ENCODE measurements at regions not wholly inside any gene's neighbourhood (a gene's known extent, or its start where the extent isn't known, plus 50 kb on each side); places are given as distances from the start of the nearest gene placed in this dataset.
"Not testable (repeated sequence)": the region's sequence is repeated elsewhere in the genome, so short reads cannot be mapped to it uniquely, and the experiment has no call there.

- no peaks in the 10 kb centered on the region for H3K9me3 ChIP-seq (ENCODE audit: control insufficient read depth, low read length, poor library complexity, severe bottlenecking)
- Mint-ChIP-seq H3K36me3 (ENCODE audit: low read depth) (no peaks in the 10 kb centered on the region), H3K27me3 (no peaks in the 10 kb centered on the region), H3K27ac (no peak overlapping the region), H3K4me1 (no peaks in the 10 kb centered on the region), H3K4me3 (no peak overlapping the region)
- no peak for ATAC-seq
- no peak for DNase-seq
Observed at GRCh38 chrX:4091046-4091760, 377.8 kb upstream of the PRKX start.

DNA sequence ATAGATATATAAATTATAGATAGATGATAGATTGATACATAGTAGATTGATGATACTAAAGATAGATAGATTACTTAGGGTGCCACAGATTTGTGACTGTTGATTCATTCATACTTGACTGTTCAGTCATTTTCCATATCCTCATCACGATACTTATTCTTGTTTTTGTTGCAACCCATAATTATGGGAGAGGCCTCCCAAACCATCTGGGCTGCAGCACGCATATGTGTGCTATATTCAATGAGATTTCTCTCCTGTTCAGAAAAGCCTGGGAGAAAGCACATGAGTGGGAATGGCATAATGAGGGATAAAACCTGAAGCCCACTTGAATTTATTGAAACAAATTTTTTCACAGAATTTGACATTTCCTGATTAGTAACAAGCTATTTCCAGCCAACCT lies 346.4 kb upstream of the PRKX start:
- H3K27ac Mint-ChIP-seq = no peak overlapping the region
- H3K4me3 Mint-ChIP-seq = no peak overlapping the region
- H3K27me3 Mint-ChIP-seq = no peaks in the 10 kb centered on the region
- DNase-seq (no peak), ATAC-seq (no peak)
- no peaks in the 10 kb centered on the region for H3K36me3 Mint-ChIP-seq (ENCODE audit: low read depth)
- no peaks in the 10 kb centered on the region for H3K9me3 ChIP-seq (ENCODE audit: control insufficient read depth, low read length, poor library complexity, severe bottlenecking)
- H3K4me1 Mint-ChIP-seq = no peaks in the 10 kb centered on the region

GRCh38 chrX:4043951-4044350 lies 330.5 kb upstream of the PRKX start:
- Mint-ChIP-seq H3K27me3 (no peaks in the 10 kb centered on the region), H3K4me3 (no peak overlapping the region), H3K27ac (no peak overlapping the region), H3K4me1 (no peaks in the 10 kb centered on the region), H3K36me3 (ENCODE audit: low read depth) (no peaks in the 10 kb centered on the region)
- DNase-seq (no peak), ATAC-seq (no peak)
- H3K9me3 ChIP-seq (ENCODE audit: control insufficient read depth, low read length, poor library complexity, severe bottlenecking) = no peaks in the 10 kb centered on the region

GRCh38 chrX:4035874-4036273 lies 322.4 kb upstream of the PRKX start:
- H3K9me3 ChIP-seq (ENCODE audit: control insufficient read depth, low read length, poor library complexity, severe bottlenecking) = no peaks in the 10 kb centered on the region
- H3K4me1 Mint-ChIP-seq = no peaks in the 10 kb centered on the region
- DNase-seq = no peak
- H3K27me3 Mint-ChIP-seq = no peaks in the 10 kb centered on the region
- no peak overlapping the region for H3K4me3 Mint-ChIP-seq
- H3K36me3 Mint-ChIP-seq (ENCODE audit: low read depth) = no peaks in the 10 kb centered on the region
- ATAC-seq = no peak
- H3K27ac Mint-ChIP-seq = no peak overlapping the region

DNA sequence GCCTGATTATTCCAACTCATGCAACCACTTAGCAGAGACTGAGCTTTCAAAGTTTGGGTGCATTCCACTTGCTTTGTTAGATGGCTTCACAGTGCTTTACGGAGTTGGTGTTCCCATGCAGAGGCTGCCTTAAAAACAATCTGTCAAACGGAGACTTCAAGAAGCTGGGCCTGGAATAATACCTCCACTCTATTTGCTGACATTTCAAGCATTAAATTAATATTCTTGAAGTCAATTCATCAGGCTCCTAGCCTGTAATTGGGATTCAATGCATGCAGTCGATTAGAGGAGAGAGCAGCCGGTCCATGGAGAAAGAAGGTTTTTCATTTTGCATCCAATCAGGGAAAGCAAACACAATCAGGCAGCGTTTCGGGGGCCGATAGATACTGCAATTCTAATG lies 314.7 kb upstream of the PRKX start:
- Mint-ChIP-seq H3K36me3 (ENCODE audit: low read depth) (no peaks in the 10 kb centered on the region), H3K27me3 (peaks cover 13% of the 10 kb centered on the region), H3K27ac (no peak overlapping the region), H3K4me1 (no peaks in the 10 kb centered on the region), H3K4me3 (no peak overlapping the region)
- ATAC-seq (no peak), DNase-seq (no peak)
- H3K9me3 ChIP-seq (ENCODE audit: control insufficient read depth, low read length, poor library complexity, severe bottlenecking) = no peaks in the 10 kb centered on the region

- no peaks in the 10 kb centered on the region for H3K4me1 Mint-ChIP-seq
- H3K4me3 Mint-ChIP-seq = no peak overlapping the region
- H3K36me3 Mint-ChIP-seq (ENCODE audit: low read depth) = no peaks in the 10 kb centered on the region
- no peaks in the 10 kb centered on the region for H3K27me3 Mint-ChIP-seq
- no peaks in the 10 kb centered on the region for H3K9me3 ChIP-seq (ENCODE audit: control insufficient read depth, low read length, poor library complexity, severe bottlenecking)
- DNase-seq (no peak), ATAC-seq (no peak)
- no peak overlapping the region for H3K27ac Mint-ChIP-seq
Observed at GRCh38 chrX:4005281-4005680, 291.8 kb upstream of the PRKX start.

DNA sequence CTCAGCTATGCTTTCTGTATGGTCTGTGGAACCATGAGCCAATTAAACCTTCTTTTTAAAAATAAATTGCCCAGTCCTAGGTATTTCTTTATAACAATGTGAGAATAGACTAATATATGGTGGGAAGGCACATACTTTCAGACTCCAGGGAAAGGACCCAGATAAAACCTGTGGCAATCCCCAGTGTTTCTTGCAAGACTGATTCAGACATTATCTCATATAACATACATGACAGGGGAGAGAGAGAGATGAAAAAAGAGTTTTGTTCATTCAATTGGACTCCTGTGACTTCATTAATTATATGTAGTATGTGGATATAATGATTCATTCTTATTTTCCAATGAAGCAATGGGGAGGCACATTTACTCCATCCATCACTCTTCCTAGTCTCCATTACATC lies 291.4 kb upstream of the PRKX start:
- DNase-seq = no peak
- no peak for ATAC-seq
- H3K4me3 Mint-ChIP-seq = no peak overlapping the region
- H3K4me1 Mint-ChIP-seq = no peaks in the 10 kb centered on the region
- no peaks in the 10 kb centered on the region for H3K36me3 Mint-ChIP-seq (ENCODE audit: low read depth)
- no peaks in the 10 kb centered on the region for H3K9me3 ChIP-seq (ENCODE audit: control insufficient read depth, low read length, poor library complexity, severe bottlenecking)
- H3K27me3 Mint-ChIP-seq = no peaks in the 10 kb centered on the region
- no peak overlapping the region for H3K27ac Mint-ChIP-seq

DNA sequence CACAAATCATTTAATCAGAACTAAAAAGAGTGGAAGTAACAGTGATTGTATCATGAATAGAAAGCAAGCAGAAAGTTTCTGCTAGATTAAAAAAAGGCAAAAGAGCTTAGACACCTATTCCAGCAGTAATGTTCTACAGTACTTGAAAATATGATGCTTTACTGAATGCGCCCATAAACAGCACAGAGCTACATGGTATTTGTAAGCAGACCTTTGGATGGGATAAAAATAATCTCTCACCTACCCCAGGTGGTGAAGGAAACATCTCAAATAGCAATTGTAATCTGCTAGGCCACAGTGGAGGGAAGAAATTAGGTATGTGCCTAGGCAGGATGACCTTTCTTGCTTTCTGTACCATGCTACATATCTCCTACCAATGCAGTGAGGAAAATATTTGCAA lies 280.9 kb upstream of the PRKX start:
- no peak overlapping the region for H3K4me3 Mint-ChIP-seq
- H3K9me3 ChIP-seq (ENCODE audit: control insufficient read depth, low read length, poor library complexity, severe bottlenecking) = no peaks in the 10 kb centered on the region
- no peak for ATAC-seq
- DNase-seq = no peak
- no peak overlapping the region for H3K27ac Mint-ChIP-seq
- no peaks in the 10 kb centered on the region for H3K4me1 Mint-ChIP-seq
- no peaks in the 10 kb centered on the region for H3K27me3 Mint-ChIP-seq
- H3K36me3 Mint-ChIP-seq (ENCODE audit: low read depth) = no peaks in the 10 kb centered on the region

DNA sequence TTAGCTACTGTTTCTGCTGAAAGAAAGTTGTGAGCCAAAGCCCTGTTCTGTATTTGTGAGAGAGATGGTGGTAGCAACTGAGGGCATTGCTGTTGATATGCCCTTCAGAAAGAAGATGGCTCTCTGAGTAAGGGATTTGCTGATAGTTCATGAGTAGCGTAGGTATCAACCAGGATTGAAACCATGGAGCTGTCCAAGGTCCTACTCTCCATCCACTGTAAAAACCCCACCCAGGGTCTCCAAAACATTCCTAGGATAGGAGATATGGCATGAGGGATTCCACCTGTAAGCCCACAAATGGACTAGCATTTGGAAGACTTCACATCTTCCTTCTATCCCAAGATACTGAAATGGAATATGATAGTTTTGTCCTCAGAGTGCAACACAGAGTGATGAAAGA lies 277.1 kb upstream of the PRKX start:
- no peaks in the 10 kb centered on the region for H3K27me3 Mint-ChIP-seq
- ATAC-seq (no peak), DNase-seq (no peak)
- no peaks in the 10 kb centered on the region for H3K9me3 ChIP-seq (ENCODE audit: control insufficient read depth, low read length, poor library complexity, severe bottlenecking)
- H3K36me3 Mint-ChIP-seq (ENCODE audit: low read depth) = no peaks in the 10 kb centered on the region
- no peak overlapping the region for H3K27ac Mint-ChIP-seq
- H3K4me3 Mint-ChIP-seq = no peak overlapping the region
- no peaks in the 10 kb centered on the region for H3K4me1 Mint-ChIP-seq

DNA sequence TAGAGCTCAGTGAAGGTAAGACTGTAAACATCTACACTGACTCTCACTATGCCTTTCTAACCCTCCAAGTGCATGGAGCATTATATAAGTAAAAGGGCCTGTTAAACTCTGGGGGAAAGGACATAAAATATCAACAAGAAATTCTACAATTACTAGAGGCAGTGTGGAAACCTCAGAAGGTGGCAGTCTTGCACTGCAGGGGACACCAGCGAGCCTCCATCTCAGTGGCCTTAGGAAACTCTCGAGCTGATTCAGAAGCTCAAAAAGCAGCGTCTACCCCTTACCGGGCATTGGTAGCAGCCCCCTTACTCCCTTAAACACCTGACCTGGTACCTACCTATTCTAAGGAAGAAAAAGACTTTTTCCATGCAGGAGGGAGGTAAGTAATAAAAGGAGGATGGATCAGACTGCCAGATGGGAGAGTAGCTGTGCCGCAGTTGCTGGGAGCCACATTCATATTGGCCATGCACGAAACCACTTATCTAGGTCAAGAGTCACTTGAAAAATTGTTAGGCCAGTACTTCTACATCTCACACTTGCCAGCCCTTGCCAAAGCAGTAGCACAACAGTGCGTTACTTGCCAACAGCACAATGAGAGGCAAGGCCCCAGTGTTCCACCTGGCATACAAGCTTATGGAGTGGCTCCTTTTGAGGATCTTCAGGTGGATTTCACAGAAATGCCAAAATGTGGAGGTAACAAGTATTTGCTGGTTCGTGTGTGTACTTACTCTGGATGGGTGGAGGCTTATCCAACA lies 258.8 kb upstream of the PRKX start:
- not testable (repeated sequence) for H3K36me3 Mint-ChIP-seq (ENCODE audit: low read depth); DNase-seq; H3K4me1 Mint-ChIP-seq; ATAC-seq; H3K27me3 Mint-ChIP-seq; H3K4me3 Mint-ChIP-seq; H3K9me3 ChIP-seq (ENCODE audit: control insufficient read depth, low read length, poor library complexity, severe bottlenecking); H3K27ac Mint-ChIP-seq

DNA sequence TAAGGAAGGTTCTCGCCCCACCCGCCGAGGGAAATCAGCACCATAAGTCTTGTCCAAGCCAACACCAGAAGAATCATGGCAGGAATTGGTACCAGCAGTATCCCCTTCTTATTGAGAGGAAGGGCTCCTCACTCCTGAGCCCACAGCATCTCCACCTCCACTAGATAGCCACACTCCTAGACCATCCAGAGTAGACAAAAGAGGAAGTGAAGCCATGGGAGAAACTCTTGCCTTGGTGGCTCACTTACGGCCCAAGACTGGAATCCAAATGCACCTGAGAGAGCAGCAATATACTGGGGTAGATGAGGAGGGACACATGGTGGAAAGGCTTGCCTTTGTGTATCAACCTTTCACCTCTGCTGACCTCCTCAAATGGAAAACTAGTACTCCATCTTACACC lies 255.3 kb upstream of the PRKX start:
- no peaks in the 10 kb centered on the region for H3K9me3 ChIP-seq (ENCODE audit: control insufficient read depth, low read length, poor library complexity, severe bottlenecking)
- Mint-ChIP-seq H3K4me3 (no peak overlapping the region), H3K27me3 (peaks cover 4% of the 10 kb centered on the region), H3K36me3 (ENCODE audit: low read depth) (no peaks in the 10 kb centered on the region), H3K4me1 (no peaks in the 10 kb centered on the region), H3K27ac (no peak overlapping the region)
- ATAC-seq = no peak
- no peak for DNase-seq

DNA sequence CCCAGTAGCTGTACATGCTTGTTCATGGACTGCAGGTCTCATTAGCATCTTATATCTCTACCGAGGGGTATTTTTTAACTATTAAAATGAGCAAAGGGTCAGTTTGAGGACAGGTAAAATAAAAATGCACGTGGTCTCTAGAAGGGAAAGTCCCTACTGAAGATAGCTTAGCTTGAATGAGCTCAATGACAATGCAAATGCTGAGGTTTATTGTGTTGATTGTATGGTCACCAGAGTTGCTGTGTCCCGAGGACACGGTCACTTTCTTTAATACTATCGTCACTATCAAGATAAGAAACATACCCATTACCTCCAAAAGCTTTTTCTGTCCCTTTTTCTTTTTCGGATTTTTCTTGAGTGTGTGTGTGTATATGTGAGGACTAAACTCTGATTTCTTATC lies 250.5 kb upstream of the PRKX start:
- DNase-seq (no peak), ATAC-seq (no peak)
- no peaks in the 10 kb centered on the region for H3K9me3 ChIP-seq (ENCODE audit: control insufficient read depth, low read length, poor library complexity, severe bottlenecking)
- no peaks in the 10 kb centered on the region for H3K36me3 Mint-ChIP-seq (ENCODE audit: low read depth)
- H3K4me1 Mint-ChIP-seq = peaks cover 4% of the 10 kb centered on the region
- peaks cover 15% of the 10 kb centered on the region for H3K27me3 Mint-ChIP-seq
- no peak overlapping the region for H3K27ac Mint-ChIP-seq
- H3K4me3 Mint-ChIP-seq = no peak overlapping the region

- no peaks in the 10 kb centered on the region for H3K9me3 ChIP-seq (ENCODE audit: control insufficient read depth, low read length, poor library complexity, severe bottlenecking)
- ATAC-seq (no peak), DNase-seq (no peak)
- Mint-ChIP-seq H3K4me3 (no peak overlapping the region), H3K27ac (no peak overlapping the region), H3K4me1 (peaks cover 4% of the 10 kb centered on the region), H3K27me3 (peaks cover 15% of the 10 kb centered on the region), H3K36me3 (ENCODE audit: low read depth) (no peaks in the 10 kb centered on the region)
Observed at GRCh38 chrX:3962511-3963311, 249.3 kb upstream of the PRKX start.
